WTC11 (cell line): ENCODE measurements at regions not wholly inside any gene's neighbourhood (a gene's known extent, or its start where the extent isn't known, plus 50 kb on each side); places are given as distances from the start of the nearest gene placed in this dataset.

Experiments
- ATAC-seq: fragments of 200-7000 bp; cut with Tn5 transposase; 2 replicates; pipeline ENCODE4 v1.10.0; 2021; ENCODE audit warnings: mild to moderate bottlenecking, moderate library complexity
- CTCF ChIA-PET: fragments of 300-600 bp; sonication (Branson Sonifier 250); formaldehyde crosslinking; loops from one replicate; lab custom pipeline; 2021; ENCODE audit warnings: antibody characterized with exemption; lab: Charles Lee
- POLR2A ChIA-PET: fragments of 350-600 bp; sonication (Branson Sonifier 250); formaldehyde crosslinking; loops from one replicate; lab custom pipeline; 2021; ENCODE audit warnings: antibody characterized with exemption; lab: Charles Lee
- DNase-seq: peaks from one replicate; pipeline ENCODE4 v3.0.0; 2021; ENCODE audit warnings: low spot score
- H3K27ac Mint-ChIP-seq: 2 replicates; pipeline ENCODE4 v1.8.0; 2021; ENCODE audit warnings: mixed read lengths
- H3K27me3 Mint-ChIP-seq: 2 replicates; pipeline ENCODE4 v1.8.0; 2021; ENCODE audit warnings: low read depth, mild to moderate bottlenecking, moderate library complexity, mixed read lengths
- H3K36me3 Mint-ChIP-seq: 2 replicates; pipeline ENCODE4 v1.8.0; 2021; ENCODE audit warnings: mixed read lengths
- H3K4me1 Mint-ChIP-seq: 2 replicates; pipeline ENCODE4 v1.8.0; 2022; ENCODE audit warnings: mixed read lengths
- H3K4me3 Mint-ChIP-seq: 2 replicates; pipeline ENCODE4 v1.8.0; 2021; ENCODE audit warnings: mild to moderate bottlenecking, moderate library complexity, mixed read lengths
- H3K9me3 Mint-ChIP-seq: 2 replicates; pipeline ENCODE4 v1.8.0; 2021; ENCODE audit warnings: mixed read lengths
- ATF1 ChIP-seq: sonication (generic); formaldehyde crosslinking; IDR thresholded peaks from 2 replicates; pipeline ENCODE4 v1.8.1; 2023; ENCODE audit warnings: mild to moderate bottlenecking, moderate library complexity, missing genetic modification reagents
- CREB1 ChIP-seq: sonication (generic); formaldehyde crosslinking; IDR thresholded peaks from 2 replicates; pipeline ENCODE4 v1.8.0; 2023; ENCODE audit warnings: mild to moderate bottlenecking, missing genetic modification reagents
- FOXK1 ChIP-seq: sonication (generic); formaldehyde crosslinking; IDR thresholded peaks from 2 replicates; pipeline ENCODE4 v1.8.0; 2022; ENCODE audit warnings: mild to moderate bottlenecking, moderate library complexity, missing genetic modification reagents
- FOXP1 ChIP-seq: sonication (generic); formaldehyde crosslinking; IDR thresholded peaks from 2 replicates; pipeline ENCODE4 v1.8.0; 2022; ENCODE audit warnings: missing genetic modification reagents, mild to moderate bottlenecking, moderate library complexity, borderline replicate concordance
- GABPB1 ChIP-seq: sonication (generic); formaldehyde crosslinking; IDR thresholded peaks from 2 replicates; pipeline ENCODE4 v1.8.1; 2023; ENCODE audit warnings: mild to moderate bottlenecking, missing genetic modification reagents
- GTF2I ChIP-seq: fragments of 250-450 bp; sonication (Bioruptor Pico); conservative IDR thresholded peaks from 2 replicates; pipeline ENCODE4 v1.4.0; 2021; ENCODE audit warnings: mild to moderate bottlenecking
- KAT7 ChIP-seq: sonication (generic); formaldehyde crosslinking; IDR thresholded peaks from 2 replicates; pipeline ENCODE4 v1.8.1; 2023; ENCODE audit warnings: missing genetic modification reagents, mild to moderate bottlenecking, borderline replicate concordance
- MYBL2 ChIP-seq: sonication (generic); formaldehyde crosslinking; IDR thresholded peaks from 2 replicates; pipeline ENCODE4 v1.8.1; 2023; ENCODE audit warnings: mild to moderate bottlenecking, moderate library complexity, missing genetic modification reagents
- NFYB ChIP-seq: sonication (generic); formaldehyde crosslinking; conservative IDR thresholded peaks from 2 replicates; pipeline ENCODE4 v1.8.0; 2022; ENCODE audit warnings: low read depth, missing genetic modification reagents
- NR1H2 ChIP-seq: sonication (generic); formaldehyde crosslinking; IDR thresholded peaks from 2 replicates; pipeline ENCODE4 v1.9.0; 2021; ENCODE audit warnings: mild to moderate bottlenecking, moderate library complexity, missing genetic modification reagents
- NR2C2 ChIP-seq: sonication (generic); formaldehyde crosslinking; IDR thresholded peaks from 2 replicates; pipeline ENCODE4 v1.8.0; 2022; ENCODE audit warnings: mild to moderate bottlenecking, missing genetic modification reagents
- SMAD4 ChIP-seq: sonication (generic); formaldehyde crosslinking; IDR thresholded peaks from 2 replicates; pipeline ENCODE4 v1.8.0; 2022; ENCODE audit warnings: mild to moderate bottlenecking, missing genetic modification reagents
- ZNF121 ChIP-seq: sonication (generic); formaldehyde crosslinking; IDR thresholded peaks from 2 replicates; pipeline ENCODE4 v1.8.0; 2023; ENCODE audit warnings: missing genetic modification reagents
- ZNF263 ChIP-seq: sonication (generic); formaldehyde crosslinking; IDR thresholded peaks from 2 replicates; pipeline ENCODE4 v1.8.1; 2022; ENCODE audit warnings: low read depth, mild to moderate bottlenecking, moderate library complexity, missing genetic modification reagents
- ZNF671 ChIP-seq: fragments of 250-450 bp; sonication (Bioruptor Pico); IDR thresholded peaks from 2 replicates; pipeline ENCODE4 v1.8.0; 2021; ENCODE audit warnings: mild to moderate bottlenecking
- TF ChIP-seq, protein P1 (sequence below): fragments of 250-450 bp; sonication (Bioruptor Pico); IDR thresholded peaks from 2 replicates; pipeline ENCODE4 v1.9.0; 2021; ENCODE audit warnings: moderate library complexity, mild to moderate bottlenecking, inconsistent platforms, borderline replicate concordance
- TF ChIP-seq, protein P2 (sequence below): sonication (generic); formaldehyde crosslinking; IDR thresholded peaks from 2 replicates; pipeline ENCODE4 v1.8.0; 2023; ENCODE audit warnings: missing genetic modification reagents
- TF ChIP-seq, protein P3 (sequence below): sonication (generic); formaldehyde crosslinking; IDR thresholded peaks from 2 replicates; pipeline ENCODE4 v1.8.0; 2022; ENCODE audit warnings: missing genetic modification reagents
- TF ChIP-seq, protein P4 (sequence below): sonication (generic); formaldehyde crosslinking; conservative IDR thresholded peaks from 2 replicates; pipeline ENCODE4 v1.8.1; 2022; ENCODE audit warnings: mild to moderate bottlenecking, missing genetic modification reagents
- TF ChIP-seq, protein P5 (sequence below): sonication (generic); formaldehyde crosslinking; IDR thresholded peaks from 2 replicates; pipeline ENCODE4 v1.8.0; 2023; ENCODE audit warnings: mild to moderate bottlenecking, missing genetic modification reagents

DNA sequence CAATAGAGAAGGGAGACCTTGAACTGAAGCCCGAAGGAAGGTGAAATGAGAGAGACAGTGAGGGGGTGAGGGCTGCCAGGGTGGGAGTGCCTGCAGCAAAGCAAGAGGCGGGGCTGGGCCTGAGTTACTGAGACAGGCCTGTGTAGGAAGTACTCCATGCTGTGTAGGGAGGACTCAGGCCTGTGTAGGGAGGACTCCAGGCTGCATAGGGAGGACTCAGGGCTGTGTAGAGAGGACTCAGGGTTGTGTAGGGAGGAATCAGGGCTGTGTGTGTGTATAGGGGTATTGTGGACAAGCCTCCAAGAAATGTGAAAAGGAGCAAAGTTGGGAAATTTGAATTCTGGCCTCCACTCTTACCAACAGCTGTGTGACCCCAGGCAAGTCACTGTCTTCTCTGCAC is 133.8 kb upstream of the CACNA1E start:
- Mint-ChIP-seq H3K36me3 (no peaks in the 10 kb centered on the region), H3K9me3 (0 out of 2 replicates have a peak, but pooled peaks cover 4% of the 10 kb centered on the region), H3K27ac (no peak overlapping the region), H3K27me3 (no peaks in the 10 kb centered on the region), H3K4me1 (peaks cover 6% of the 10 kb centered on the region; the same call in 1 of the 2 replicates), H3K4me3 (no peak overlapping the region)
- CTCF ChIA-PET, result no interaction called here
- ATAC-seq (no peak), DNase-seq (no peak)
- TF ChIP-seq ZNF263 (CRISPR knock-in tag) (peak; percentile 94), SMAD4 (CRISPR knock-in tag) (no peak), ZNF121 (CRISPR knock-in tag) (no peak), ZNF671 (CRISPR knock-in tag) (no peak), NR1H2 (CRISPR knock-in tag) (no peak)
- POLR2A ChIA-PET, result no interaction called here

DNA sequence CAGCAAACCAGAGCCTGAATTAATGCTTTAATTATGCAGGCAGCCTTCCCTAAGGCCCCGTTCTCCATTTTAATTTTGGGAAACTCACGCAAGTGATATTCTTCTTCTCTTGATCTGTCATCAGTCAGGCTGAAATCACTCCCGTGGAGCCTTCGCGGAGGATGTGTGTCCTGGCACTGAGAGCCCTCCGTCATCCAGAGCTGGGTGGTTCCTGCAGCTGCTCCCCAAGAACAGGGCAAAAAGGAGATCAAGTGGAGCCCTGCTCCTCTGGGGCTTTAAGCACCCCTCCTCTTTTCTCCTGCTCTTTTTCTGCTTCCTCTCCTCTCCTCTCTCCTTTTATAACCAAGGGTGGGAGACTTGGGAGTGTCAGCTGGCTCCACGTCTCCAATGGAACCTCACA is 133.2 kb upstream of the CACNA1E start:
- Mint-ChIP-seq H3K4me1 (peaks cover 6% of the 10 kb centered on the region; the same call in 1 of the 2 replicates), H3K27ac (no peak overlapping the region), H3K36me3 (no peaks in the 10 kb centered on the region), H3K9me3 (0 out of 2 replicates have a peak, but pooled peaks cover 4% of the 10 kb centered on the region)
- DNase-seq (no peak), ATAC-seq (no peak)
- ChIA-PET POLR2A (no interaction called here), CTCF (no interaction called here)
- TF ChIP-seq CREB1 (CRISPR knock-in tag), result no peak
- TF ChIP-seq, all 79 proteins: peak for 0
- Mint-ChIP-seq H3K4me3 (no peak overlapping the region), H3K27me3 (no peaks in the 10 kb centered on the region)

DNA sequence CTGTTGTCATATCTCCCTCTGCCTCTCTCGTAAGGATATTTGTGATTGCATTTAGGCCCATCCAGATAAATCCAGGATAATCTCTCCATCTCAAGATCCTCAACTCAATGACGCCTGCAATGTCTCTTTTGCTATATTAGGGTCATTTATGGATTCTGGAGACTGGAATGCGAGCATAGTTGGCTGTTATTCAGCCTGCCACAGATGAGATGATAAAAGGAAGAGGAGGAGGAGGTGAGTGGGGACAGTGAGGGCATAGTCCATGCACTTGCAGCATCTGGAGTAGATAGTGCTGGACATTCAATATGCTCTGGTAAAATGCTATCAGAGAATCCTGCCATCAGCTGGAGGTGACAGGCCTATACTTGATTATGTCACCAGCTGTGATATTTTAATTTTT is 131.6 kb upstream of the CACNA1E start:
- no peaks in the 10 kb centered on the region for H3K36me3 Mint-ChIP-seq
- DNase-seq, result no peak
- CTCF ChIA-PET, result no interaction called here
- H3K27ac Mint-ChIP-seq, result no peak overlapping the region
- ATAC-seq, result no peak
- 0 out of 2 replicates have a peak, but pooled peaks cover 4% of the 10 kb centered on the region for H3K9me3 Mint-ChIP-seq
- POLR2A ChIA-PET, result no interaction called here
- H3K27me3 Mint-ChIP-seq, result no peaks in the 10 kb centered on the region
- TF ChIP-seq, protein P1, sequence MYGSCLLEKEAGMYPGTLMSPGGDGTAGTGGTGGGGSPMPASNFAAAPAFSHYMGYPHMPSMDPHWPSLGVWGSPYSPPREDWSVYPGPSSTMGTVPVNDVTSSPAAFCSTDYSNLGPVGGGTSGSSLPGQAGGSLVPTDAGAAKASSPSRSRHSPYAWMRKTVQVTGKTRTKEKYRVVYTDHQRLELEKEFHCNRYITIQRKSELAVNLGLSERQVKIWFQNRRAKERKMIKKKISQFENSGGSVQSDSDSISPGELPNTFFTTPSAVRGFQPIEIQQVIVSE (CRISPR knock-in tag), result no peak
- no peak for TF ChIP-seq FOXP1 (CRISPR knock-in tag)
- TF ChIP-seq ATF1 (CRISPR knock-in tag), result no peak
- TF ChIP-seq GTF2I (CRISPR knock-in tag), result no peak
- TF ChIP-seq, protein P2, sequence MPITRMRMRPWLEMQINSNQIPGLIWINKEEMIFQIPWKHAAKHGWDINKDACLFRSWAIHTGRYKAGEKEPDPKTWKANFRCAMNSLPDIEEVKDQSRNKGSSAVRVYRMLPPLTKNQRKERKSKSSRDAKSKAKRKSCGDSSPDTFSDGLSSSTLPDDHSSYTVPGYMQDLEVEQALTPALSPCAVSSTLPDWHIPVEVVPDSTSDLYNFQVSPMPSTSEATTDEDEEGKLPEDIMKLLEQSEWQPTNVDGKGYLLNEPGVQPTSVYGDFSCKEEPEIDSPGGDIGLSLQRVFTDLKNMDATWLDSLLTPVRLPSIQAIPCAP (CRISPR knock-in tag), result no peak
- peaks cover 6% of the 10 kb centered on the region; the same call in 1 of the 2 replicates for H3K4me1 Mint-ChIP-seq
- no peak overlapping the region for H3K4me3 Mint-ChIP-seq

DNA sequence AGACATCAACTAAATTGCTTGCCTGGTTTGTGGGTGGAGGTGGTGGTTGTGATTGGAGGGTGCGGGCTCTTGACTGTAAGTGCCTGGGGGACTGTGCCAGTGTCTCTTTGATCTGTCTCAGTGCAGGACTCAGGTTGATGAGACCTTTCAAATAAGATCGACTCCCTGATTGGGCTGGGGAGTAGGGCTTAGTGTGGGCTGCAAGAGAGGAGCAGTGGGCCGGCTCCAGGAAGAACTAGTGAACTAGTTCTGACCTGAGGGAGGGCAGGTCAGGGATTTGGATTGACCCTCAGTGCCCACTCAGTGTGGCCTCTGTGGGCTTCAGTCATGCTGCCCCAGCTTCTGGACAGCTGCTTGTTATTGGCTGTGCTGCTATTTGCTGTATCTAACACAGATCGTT is 130.6 kb upstream of the CACNA1E start:
- Mint-ChIP-seq H3K27ac (no peak overlapping the region), H3K4me1 (peaks cover 10% of the 10 kb centered on the region), H3K36me3 (no peaks in the 10 kb centered on the region), H3K9me3 (0 out of 2 replicates have a peak, but pooled peaks cover 4% of the 10 kb centered on the region), H3K27me3 (no peaks in the 10 kb centered on the region), H3K4me3 (no peak overlapping the region)
- ChIA-PET POLR2A (no interaction called here), CTCF (no interaction called here)
- no peak for DNase-seq
- ATAC-seq, result no peak
- TF ChIP-seq, protein P3, sequence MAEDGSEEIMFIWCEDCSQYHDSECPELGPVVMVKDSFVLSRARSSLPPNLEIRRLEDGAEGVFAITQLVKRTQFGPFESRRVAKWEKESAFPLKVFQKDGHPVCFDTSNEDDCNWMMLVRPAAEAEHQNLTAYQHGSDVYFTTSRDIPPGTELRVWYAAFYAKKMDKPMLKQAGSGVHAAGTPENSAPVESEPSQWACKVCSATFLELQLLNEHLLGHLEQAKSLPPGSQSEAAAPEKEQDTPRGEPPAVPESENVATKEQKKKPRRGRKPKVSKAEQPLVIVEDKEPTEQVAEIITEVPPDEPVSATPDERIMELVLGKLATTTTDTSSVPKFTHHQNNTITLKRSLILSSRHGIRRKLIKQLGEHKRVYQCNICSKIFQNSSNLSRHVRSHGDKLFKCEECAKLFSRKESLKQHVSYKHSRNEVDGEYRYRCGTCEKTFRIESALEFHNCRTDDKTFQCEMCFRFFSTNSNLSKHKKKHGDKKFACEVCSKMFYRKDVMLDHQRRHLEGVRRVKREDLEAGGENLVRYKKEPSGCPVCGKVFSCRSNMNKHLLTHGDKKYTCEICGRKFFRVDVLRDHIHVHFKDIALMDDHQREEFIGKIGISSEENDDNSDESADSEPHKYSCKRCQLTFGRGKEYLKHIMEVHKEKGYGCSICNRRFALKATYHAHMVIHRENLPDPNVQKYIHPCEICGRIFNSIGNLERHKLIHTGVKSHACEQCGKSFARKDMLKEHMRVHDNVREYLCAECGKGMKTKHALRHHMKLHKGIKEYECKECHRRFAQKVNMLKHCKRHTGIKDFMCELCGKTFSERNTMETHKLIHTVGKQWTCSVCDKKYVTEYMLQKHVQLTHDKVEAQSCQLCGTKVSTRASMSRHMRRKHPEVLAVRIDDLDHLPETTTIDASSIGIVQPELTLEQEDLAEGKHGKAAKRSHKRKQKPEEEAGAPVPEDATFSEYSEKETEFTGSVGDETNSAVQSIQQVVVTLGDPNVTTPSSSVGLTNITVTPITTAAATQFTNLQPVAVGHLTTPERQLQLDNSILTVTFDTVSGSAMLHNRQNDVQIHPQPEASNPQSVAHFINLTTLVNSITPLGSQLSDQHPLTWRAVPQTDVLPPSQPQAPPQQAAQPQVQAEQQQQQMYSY (CRISPR knock-in tag), result no peak
- TF ChIP-seq KAT7 (CRISPR knock-in tag), result no peak
- TF ChIP-seq SMAD4 (CRISPR knock-in tag), result no peak
- TF ChIP-seq FOXK1, result no peak
- no peak for TF ChIP-seq ZNF121 (CRISPR knock-in tag)
- TF ChIP-seq MYBL2 (CRISPR knock-in tag), result no peak
- TF ChIP-seq GABPB1 (CRISPR knock-in tag), result no peak
- TF ChIP-seq, protein P4, sequence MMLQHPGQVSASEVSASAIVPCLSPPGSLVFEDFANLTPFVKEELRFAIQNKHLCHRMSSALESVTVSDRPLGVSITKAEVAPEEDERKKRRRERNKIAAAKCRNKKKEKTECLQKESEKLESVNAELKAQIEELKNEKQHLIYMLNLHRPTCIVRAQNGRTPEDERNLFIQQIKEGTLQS, result no peak
- TF ChIP-seq NFYB, result no peak
- TF ChIP-seq, protein P5, sequence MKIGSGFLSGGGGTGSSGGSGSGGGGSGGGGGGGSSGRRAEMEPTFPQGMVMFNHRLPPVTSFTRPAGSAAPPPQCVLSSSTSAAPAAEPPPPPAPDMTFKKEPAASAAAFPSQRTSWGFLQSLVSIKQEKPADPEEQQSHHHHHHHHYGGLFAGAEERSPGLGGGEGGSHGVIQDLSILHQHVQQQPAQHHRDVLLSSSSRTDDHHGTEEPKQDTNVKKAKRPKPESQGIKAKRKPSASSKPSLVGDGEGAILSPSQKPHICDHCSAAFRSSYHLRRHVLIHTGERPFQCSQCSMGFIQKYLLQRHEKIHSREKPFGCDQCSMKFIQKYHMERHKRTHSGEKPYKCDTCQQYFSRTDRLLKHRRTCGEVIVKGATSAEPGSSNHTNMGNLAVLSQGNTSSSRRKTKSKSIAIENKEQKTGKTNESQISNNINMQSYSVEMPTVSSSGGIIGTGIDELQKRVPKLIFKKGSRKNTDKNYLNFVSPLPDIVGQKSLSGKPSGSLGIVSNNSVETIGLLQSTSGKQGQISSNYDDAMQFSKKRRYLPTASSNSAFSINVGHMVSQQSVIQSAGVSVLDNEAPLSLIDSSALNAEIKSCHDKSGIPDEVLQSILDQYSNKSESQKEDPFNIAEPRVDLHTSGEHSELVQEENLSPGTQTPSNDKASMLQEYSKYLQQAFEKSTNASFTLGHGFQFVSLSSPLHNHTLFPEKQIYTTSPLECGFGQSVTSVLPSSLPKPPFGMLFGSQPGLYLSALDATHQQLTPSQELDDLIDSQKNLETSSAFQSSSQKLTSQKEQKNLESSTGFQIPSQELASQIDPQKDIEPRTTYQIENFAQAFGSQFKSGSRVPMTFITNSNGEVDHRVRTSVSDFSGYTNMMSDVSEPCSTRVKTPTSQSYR (CRISPR knock-in tag), result no peak
- TF ChIP-seq NR2C2 (CRISPR knock-in tag), result no peak
